HCT116 (cell line): ENCODE measurements at regions not wholly inside any gene's neighbourhood (a gene's known extent, or its start where the extent isn't known, plus 50 kb on each side); places are given as distances from the start of the nearest gene placed in this dataset.

Experiments
- ATAC-seq: fragments of 200-7000 bp; cut with Tn5 transposase; 2 replicates; pipeline ENCODE4 v1.9.1; 2020; ENCODE audit warnings: mild to moderate bottlenecking, moderate library complexity
- BruUV-seq: library from RNA; stranded (reverse); fragments of 400-500 nt; replicated peaks from 2 replicates; lab custom pipeline; 2021; lab: Mats Ljungman, UMichigan
- CTCF ChIA-PET: fragments of 300-600 bp; sonication (Branson Sonifier 250); formaldehyde crosslinking; loops from one replicate; lab custom pipeline; 2021; ENCODE audit warnings: antibody characterized with exemption; lab: Charles Lee
- POLR2A ChIA-PET: fragments of 300-600, 350-600 bp; sonication (Branson Sonifier 250); formaldehyde crosslinking; loops from one replicate; lab custom pipeline; 2021; ENCODE audit warnings: antibody characterized with exemption; lab: Charles Lee
- RAD21 ChIA-PET, 2 experiments: fragments of 300-600 bp; sonication (Branson Sonifier 250); formaldehyde crosslinking; loops; one replicate each; lab custom pipeline; 2023; ENCODE audit warnings: low total read pairs in 2 of 2; ENCODE audit not compliant: uncharacterized antibody in 2 of 2, unreplicated experiment in 2 of 2, low non-redundant PET in 1 of 2; lab: Charles Lee
- DNase-seq: peaks from one replicate; pipeline ENCODE4 v3.0.0-alpha.2; 2010; ENCODE audit warnings: low read depth, low spot score
- H2AFZ ChIP-seq: fragments of 200-600 bp; shearing (Covaris generic), sonication (generic); 2 replicates; pipeline ENCODE4 v1.6.1; 2017; ENCODE audit warnings: low read depth, mixed run types, mixed read lengths, antibody characterized with exemption, low read length; ENCODE audit not compliant: poor library complexity, severe bottlenecking
- H3K27ac ChIP-seq: 2 replicates; pipeline ENCODE4 v1.5.1; 2012; ENCODE audit warnings: low read depth, low read length
- H3K27me3 ChIP-seq: fragments of 200-600 bp; sonication (generic); 2 replicates; pipeline ENCODE4 v1.6.1; 2016; ENCODE audit warnings: mixed run types, low read length, mixed read lengths; ENCODE audit not compliant: insufficient read depth
- H3K36me3 ChIP-seq, 2 experiments: fragments of 200-500 bp in 1 of 2; fragments of 200-600 bp in 1 of 2; sonication (Bioruptor generic) in 1 of 2; sonication (generic) in 1 of 2; 2 replicates each; pipeline versions ENCODE4 v1.5.1 to v1.6.1; 2014 to 2016; ENCODE audit warnings: low read length in 2 of 2, inconsistent platforms in 1 of 2, mixed read lengths in 1 of 2, mixed run types in 1 of 2; ENCODE audit not compliant: insufficient read depth in 2 of 2, control insufficient read depth in 1 of 2
- H3K4me1 ChIP-seq, 2 experiments: fragments of 200-600 bp in 1 of 2; sonication (generic) in 1 of 2; 2 replicates each; pipeline versions ENCODE4 v1.5.1 to v1.6.1; 2012 to 2017; ENCODE audit warnings: low read length in 2 of 2, inconsistent platforms in 1 of 2, mild to moderate bottlenecking in 1 of 2, mixed read lengths in 1 of 2, mixed run types in 1 of 2, moderate library complexity in 1 of 2; ENCODE audit not compliant: insufficient read depth in 2 of 2, control insufficient read depth in 1 of 2
- H3K4me2 ChIP-seq: fragments of 200-600 bp; sonication (generic); 2 replicates; pipeline ENCODE4 v1.6.1; 2017; ENCODE audit warnings: mixed run types, low read length, mixed read lengths
- H3K4me3 ChIP-seq, 2 experiments: fragments of 200-600 bp in 1 of 2; sonication (generic) in 1 of 2; replicated peaks in 1 of 2; 2 replicates each; pipeline ENCODE4 v1.5.1; 2011 to 2016; ENCODE audit warnings: low read length in 2 of 2, control low read depth in 1 of 2, low read depth in 1 of 2, mild to moderate bottlenecking in 1 of 2, mixed read lengths in 1 of 2, mixed run types in 1 of 2
- H3K79me2 ChIP-seq: fragments of 200-600 bp; sonication (generic); 2 replicates; pipeline ENCODE4 v1.6.1; 2017; ENCODE audit warnings: mild to moderate bottlenecking, mixed run types, low read length, moderate library complexity, mixed read lengths; ENCODE audit not compliant: insufficient read depth
- H3K9ac ChIP-seq: fragments of 200-600 bp; sonication (generic); 2 replicates; pipeline ENCODE4 v1.6.1; 2016; ENCODE audit warnings: low read length, mixed read lengths
- H3K9me2 ChIP-seq: fragments of 200-600 bp; sonication (generic), shearing (Covaris generic); 2 replicates; pipeline ENCODE4 v1.6.1; 2017; ENCODE audit warnings: mixed run types, mild to moderate bottlenecking, moderate library complexity; ENCODE audit not compliant: insufficient read depth
- H3K9me3 ChIP-seq, 2 experiments: fragments of 200-500 bp in 1 of 2; fragments of 200-600 bp in 1 of 2; sonication (Bioruptor generic) in 1 of 2; sonication (generic) in 1 of 2; 2 replicates each; pipeline ENCODE4 v1.6.1; 2014 to 2017; ENCODE audit warnings: low read length in 2 of 2, mixed read lengths in 2 of 2, inconsistent platforms in 1 of 2, low read depth in 1 of 2, mild to moderate bottlenecking in 1 of 2, mixed run types in 1 of 2, moderate library complexity in 1 of 2; ENCODE audit not compliant: control insufficient read depth in 1 of 2, insufficient read depth in 1 of 2
- H4K20me1 ChIP-seq: fragments of 200-600 bp; sonication (generic), shearing (Covaris generic); 2 replicates; pipeline ENCODE4 v1.6.1; 2017; ENCODE audit warnings: mixed run types, mild to moderate bottlenecking, moderate library complexity; ENCODE audit not compliant: insufficient read depth
- CBX3 ChIP-seq: IDR thresholded peaks from 2 replicates; pipeline ENCODE4 v1.6.1; 2012; ENCODE audit warnings: low read depth
- CEBPB ChIP-seq: IDR thresholded peaks from 2 replicates; pipeline ENCODE4 v1.6.1; 2012; ENCODE audit warnings: low read depth
- EGR1 ChIP-seq: IDR thresholded peaks from 2 replicates; pipeline ENCODE4 v1.6.1; 2012; ENCODE audit warnings: low read depth
- FOSL1 ChIP-seq: IDR thresholded peaks from 2 replicates; pipeline ENCODE4 v1.6.1; 2012; ENCODE audit warnings: low read depth
- JUND ChIP-seq: IDR thresholded peaks from 2 replicates; pipeline ENCODE4 v1.6.1; 2012
- POLR2A ChIP-seq: IDR thresholded peaks from 2 replicates; pipeline ENCODE4 v1.7.0; 2011; ENCODE audit warnings: borderline replicate concordance; ENCODE audit not compliant: insufficient read depth, insufficient read length; ENCODE audit errors: extremely low read depth
- POLR2AphosphoS5 ChIP-seq: IDR thresholded peaks from 2 replicates; pipeline ENCODE4 v1.6.1; 2011; ENCODE audit warnings: mild to moderate bottlenecking, low read depth, low read length, moderate library complexity
- SIN3A ChIP-seq: IDR thresholded peaks from 2 replicates; pipeline ENCODE4 v1.6.1; 2012; ENCODE audit warnings: low read depth
- SP1 ChIP-seq: IDR thresholded peaks from 2 replicates; pipeline ENCODE4 v1.6.1; 2012; ENCODE audit warnings: low read depth
- SRF ChIP-seq: IDR thresholded peaks from 2 replicates; pipeline ENCODE4 v1.6.1; 2012; ENCODE audit warnings: low read depth
- intact Hi-C: fragments of 100-400 bp; cut with micrococcal nuclease; formaldehyde crosslinking; loops from 2 replicates; pipeline ENCODE4 v1.10.0; 2022
- TF ChIP-seq, protein P1 (sequence below): IDR thresholded peaks from 2 replicates; pipeline ENCODE4 v1.6.1; 2012; ENCODE audit warnings: low read depth
- TF ChIP-seq, protein P2 (sequence below): IDR thresholded peaks from 2 replicates; pipeline ENCODE4 v1.6.1; 2011; ENCODE audit warnings: mild to moderate bottlenecking, low read length, moderate library complexity; ENCODE audit not compliant: insufficient replicate concordance; ENCODE audit errors: extremely low read depth
- TF ChIP-seq, protein P3 (sequence below): IDR thresholded peaks from 2 replicates; pipeline ENCODE4 v1.6.1; 2012
- TF ChIP-seq, protein P4 (sequence below), 3 experiments: fragments of 200-600 bp in 1 of 3; sonication (generic) in 1 of 3; IDR thresholded peaks in 2 of 3; conservative IDR thresholded peaks in 1 of 3; 2 replicates each; pipeline ENCODE4 v1.5.1; 2012 to 2017; ENCODE audit warnings: low read depth in 2 of 3, low read length in 2 of 3, antibody characterized with exemption in 1 of 3, borderline replicate concordance in 1 of 3, control low read depth in 1 of 3, mild to moderate bottlenecking in 1 of 3, mixed read lengths in 1 of 3, mixed run types in 1 of 3, moderate library complexity in 1 of 3; ENCODE audit not compliant: insufficient read depth in 1 of 3

- TF ChIP-seq, protein P1, sequence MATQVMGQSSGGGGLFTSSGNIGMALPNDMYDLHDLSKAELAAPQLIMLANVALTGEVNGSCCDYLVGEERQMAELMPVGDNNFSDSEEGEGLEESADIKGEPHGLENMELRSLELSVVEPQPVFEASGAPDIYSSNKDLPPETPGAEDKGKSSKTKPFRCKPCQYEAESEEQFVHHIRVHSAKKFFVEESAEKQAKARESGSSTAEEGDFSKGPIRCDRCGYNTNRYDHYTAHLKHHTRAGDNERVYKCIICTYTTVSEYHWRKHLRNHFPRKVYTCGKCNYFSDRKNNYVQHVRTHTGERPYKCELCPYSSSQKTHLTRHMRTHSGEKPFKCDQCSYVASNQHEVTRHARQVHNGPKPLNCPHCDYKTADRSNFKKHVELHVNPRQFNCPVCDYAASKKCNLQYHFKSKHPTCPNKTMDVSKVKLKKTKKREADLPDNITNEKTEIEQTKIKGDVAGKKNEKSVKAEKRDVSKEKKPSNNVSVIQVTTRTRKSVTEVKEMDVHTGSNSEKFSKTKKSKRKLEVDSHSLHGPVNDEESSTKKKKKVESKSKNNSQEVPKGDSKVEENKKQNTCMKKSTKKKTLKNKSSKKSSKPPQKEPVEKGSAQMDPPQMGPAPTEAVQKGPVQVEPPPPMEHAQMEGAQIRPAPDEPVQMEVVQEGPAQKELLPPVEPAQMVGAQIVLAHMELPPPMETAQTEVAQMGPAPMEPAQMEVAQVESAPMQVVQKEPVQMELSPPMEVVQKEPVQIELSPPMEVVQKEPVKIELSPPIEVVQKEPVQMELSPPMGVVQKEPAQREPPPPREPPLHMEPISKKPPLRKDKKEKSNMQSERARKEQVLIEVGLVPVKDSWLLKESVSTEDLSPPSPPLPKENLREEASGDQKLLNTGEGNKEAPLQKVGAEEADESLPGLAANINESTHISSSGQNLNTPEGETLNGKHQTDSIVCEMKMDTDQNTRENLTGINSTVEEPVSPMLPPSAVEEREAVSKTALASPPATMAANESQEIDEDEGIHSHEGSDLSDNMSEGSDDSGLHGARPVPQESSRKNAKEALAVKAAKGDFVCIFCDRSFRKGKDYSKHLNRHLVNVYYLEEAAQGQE, result no peak
- TF ChIP-seq CEBPB, result no peak
- TF ChIP-seq FOSL1, result no peak
- TF ChIP-seq CBX3, result no peak
- no peak for TF ChIP-seq POLR2AphosphoS5
- no peak for TF ChIP-seq SIN3A
- TF ChIP-seq EGR1, result no peak
- TF ChIP-seq SRF, result no peak
- TF ChIP-seq JUND, result no peak
- TF ChIP-seq, protein P2, sequence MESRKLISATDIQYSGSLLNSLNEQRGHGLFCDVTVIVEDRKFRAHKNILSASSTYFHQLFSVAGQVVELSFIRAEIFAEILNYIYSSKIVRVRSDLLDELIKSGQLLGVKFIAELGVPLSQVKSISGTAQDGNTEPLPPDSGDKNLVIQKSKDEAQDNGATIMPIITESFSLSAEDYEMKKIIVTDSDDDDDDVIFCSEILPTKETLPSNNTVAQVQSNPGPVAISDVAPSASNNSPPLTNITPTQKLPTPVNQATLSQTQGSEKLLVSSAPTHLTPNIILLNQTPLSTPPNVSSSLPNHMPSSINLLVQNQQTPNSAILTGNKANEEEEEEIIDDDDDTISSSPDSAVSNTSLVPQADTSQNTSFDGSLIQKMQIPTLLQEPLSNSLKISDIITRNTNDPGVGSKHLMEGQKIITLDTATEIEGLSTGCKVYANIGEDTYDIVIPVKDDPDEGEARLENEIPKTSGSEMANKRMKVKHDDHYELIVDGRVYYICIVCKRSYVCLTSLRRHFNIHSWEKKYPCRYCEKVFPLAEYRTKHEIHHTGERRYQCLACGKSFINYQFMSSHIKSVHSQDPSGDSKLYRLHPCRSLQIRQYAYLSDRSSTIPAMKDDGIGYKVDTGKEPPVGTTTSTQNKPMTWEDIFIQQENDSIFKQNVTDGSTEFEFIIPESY, result no peak
- TF ChIP-seq POLR2A, result no peak
- TF ChIP-seq SP1, result no peak
These were observed 781.7 kb downstream of the TRHDE start (continued) for GRCh38 chr12:73053893-73054292.

DNA sequence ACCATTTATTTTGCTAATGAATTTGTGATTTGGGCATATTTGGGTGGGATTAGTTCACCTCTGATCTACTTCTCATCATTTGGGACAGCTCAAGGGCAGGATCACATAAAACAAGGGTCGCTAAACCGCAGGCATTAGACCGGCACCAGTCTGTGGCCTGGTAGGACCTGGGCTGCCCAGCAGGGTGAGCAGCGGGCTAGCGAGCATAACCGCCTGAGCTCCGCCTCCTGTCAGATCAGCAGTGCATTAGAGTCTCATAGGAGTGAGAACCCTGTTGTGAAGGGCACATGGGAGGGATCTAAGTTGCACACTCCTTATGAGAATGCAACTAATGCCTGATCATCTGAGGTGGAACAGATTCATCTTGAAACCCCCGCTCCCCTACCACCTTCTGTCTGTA, 785.3 kb downstream of the TRHDE start:
- RAD21 ChIA-PET, result no interaction called here
- no TSS peak for BruUV-seq
- Histone ChIP-seq H3K79me2 (no peaks in the 10 kb centered on the region), H3K4me3 (no peak overlapping the region), H2AFZ (no peak overlapping the region), H3K36me3 (no peaks in the 10 kb centered on the region), H3K9me2 (no peaks in the 10 kb centered on the region), H3K4me2 (no peak overlapping the region), H3K27me3 (no peaks in the 10 kb centered on the region), H3K9ac (no peak overlapping the region), H3K27ac (no peak overlapping the region), H4K20me1 (no peaks in the 10 kb centered on the region), H3K9me3 (no peaks in the 10 kb centered on the region), H3K4me1 (no peaks in the 10 kb centered on the region)
- TF ChIP-seq, protein P3, sequence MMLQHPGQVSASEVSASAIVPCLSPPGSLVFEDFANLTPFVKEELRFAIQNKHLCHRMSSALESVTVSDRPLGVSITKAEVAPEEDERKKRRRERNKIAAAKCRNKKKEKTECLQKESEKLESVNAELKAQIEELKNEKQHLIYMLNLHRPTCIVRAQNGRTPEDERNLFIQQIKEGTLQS, result no peak
- TF ChIP-seq, protein P4, sequence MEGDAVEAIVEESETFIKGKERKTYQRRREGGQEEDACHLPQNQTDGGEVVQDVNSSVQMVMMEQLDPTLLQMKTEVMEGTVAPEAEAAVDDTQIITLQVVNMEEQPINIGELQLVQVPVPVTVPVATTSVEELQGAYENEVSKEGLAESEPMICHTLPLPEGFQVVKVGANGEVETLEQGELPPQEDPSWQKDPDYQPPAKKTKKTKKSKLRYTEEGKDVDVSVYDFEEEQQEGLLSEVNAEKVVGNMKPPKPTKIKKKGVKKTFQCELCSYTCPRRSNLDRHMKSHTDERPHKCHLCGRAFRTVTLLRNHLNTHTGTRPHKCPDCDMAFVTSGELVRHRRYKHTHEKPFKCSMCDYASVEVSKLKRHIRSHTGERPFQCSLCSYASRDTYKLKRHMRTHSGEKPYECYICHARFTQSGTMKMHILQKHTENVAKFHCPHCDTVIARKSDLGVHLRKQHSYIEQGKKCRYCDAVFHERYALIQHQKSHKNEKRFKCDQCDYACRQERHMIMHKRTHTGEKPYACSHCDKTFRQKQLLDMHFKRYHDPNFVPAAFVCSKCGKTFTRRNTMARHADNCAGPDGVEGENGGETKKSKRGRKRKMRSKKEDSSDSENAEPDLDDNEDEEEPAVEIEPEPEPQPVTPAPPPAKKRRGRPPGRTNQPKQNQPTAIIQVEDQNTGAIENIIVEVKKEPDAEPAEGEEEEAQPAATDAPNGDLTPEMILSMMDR (IDR thresholded peaks at IDR 0.05 in 2 of 3, conservative IDR thresholded peaks at IDR 0.05 in 1 of 3; ENCODE audit: borderline replicate concordance in 1 of 3, insufficient read depth in 1 of 3, low read depth in 2 of 3, low read length in 2 of 3), result peak in 2 of 3 experiments; percentile 13 to 45; a peak in 2 of 6 replicates
- CTCF ChIA-PET, result no interaction called here
- ATAC-seq (peak; percentile 86), DNase-seq (no peak)
- POLR2A ChIA-PET, result no interaction called here
- intact Hi-C loops, result no loop called here
